GM12878 (cell line): ENCODE measurements at regions not wholly inside any gene's neighbourhood (a gene's known extent, or its start where the extent isn't known, plus 50 kb on each side); places are given as distances from the start of the nearest gene placed in this dataset.

Experiments
- ATAC-seq: fragments of 200-7000 bp; cut with Tn5 transposase; 3 replicates; pipeline ENCODE4 v1.9.1; 2020; ENCODE audit warnings: mild to moderate bottlenecking, moderate library complexity
- BruUV-seq: library from RNA; stranded (reverse); fragments of 400-500 nt; replicated peaks from 2 replicates; lab custom pipeline; 2021; lab: Mats Ljungman, UMichigan
- CTCF ChIA-PET: fragments of 300-600 bp; sonication (Branson Sonifier 250); formaldehyde crosslinking; extraction: SDS; loops from one replicate; lab custom pipeline; 2021; ENCODE audit warnings: inconsistent platforms; lab: Yijun Ruan, JAX
- POLR2A ChIA-PET: fragments of 350-600 bp; formaldehyde crosslinking; extraction: SDS; loops from one replicate; lab custom pipeline; 2021; ENCODE audit warnings: inconsistent platforms; lab: Charles Lee
- RAD21 ChIA-PET: fragments of 300-600 bp; sonication (Branson Sonifier 250); formaldehyde crosslinking; loops from one replicate; lab custom pipeline; 2023; ENCODE audit warnings: antibody characterized with exemption; ENCODE audit not compliant: unreplicated experiment; lab: Charles Lee
- SMC1A ChIA-PET: fragments of 300-600 bp; sonication (Branson Sonifier 250); formaldehyde crosslinking; loops from one replicate; lab custom pipeline; 2023; ENCODE audit not compliant: unreplicated experiment, uncharacterized antibody; lab: Charles Lee
- DNase-seq: peaks from one replicate; pipeline ENCODE4 v3.0.0-alpha.2; 2011; ENCODE audit warnings: low read depth, low spot score
- FAIRE-seq: peaks from 3 replicates; lab custom pipeline; 2011; peaks lifted over from hg19 to GRCh38; lab: Jason Lieb, UNC
- H2AFZ ChIP-seq: 2 replicates; pipeline ENCODE4 v1.6.0; 2011; ENCODE audit warnings: low read depth, low read length, control low read depth; ENCODE audit not compliant: control insufficient read depth
- H3K27ac ChIP-seq: 2 replicates; pipeline ENCODE4 v1.5.1; 2011; ENCODE audit warnings: control low read depth; ENCODE audit not compliant: control insufficient read depth, insufficient read depth
- H3K27me3 ChIP-seq, 2 experiments: replicated peaks in 1 of 2; 2 replicates each; pipeline versions ENCODE4 v1.6.0 to v1.6.1; 2011; ENCODE audit warnings: low read length in 1 of 2; ENCODE audit not compliant: control insufficient read depth in 2 of 2, insufficient read depth in 2 of 2
- H3K36me3 ChIP-seq, 2 experiments: 2 replicates each; pipeline ENCODE4 v1.5.1; 2011; ENCODE audit warnings: low read length in 1 of 2; ENCODE audit not compliant: control insufficient read depth in 2 of 2, insufficient read depth in 2 of 2
- H3K4me1 ChIP-seq: 2 replicates; pipeline ENCODE4 v1.6.1; 2011; ENCODE audit warnings: mild to moderate bottlenecking, low read length, moderate library complexity, mixed read lengths; ENCODE audit not compliant: control insufficient read depth, insufficient read depth
- H3K4me2 ChIP-seq: 2 replicates; pipeline ENCODE4 v1.6.0; 2011; ENCODE audit warnings: control low read depth; ENCODE audit not compliant: control insufficient read depth, insufficient read depth
- H3K4me3 ChIP-seq: fragments of 200-600 bp; sonication (generic); 2 replicates; pipeline ENCODE4 v1.5.1; 2016
- H3K79me2 ChIP-seq: 2 replicates; pipeline ENCODE4 v1.6.0; 2011; ENCODE audit warnings: low read length; ENCODE audit not compliant: control insufficient read depth, insufficient read depth
- H3K9ac ChIP-seq: 2 replicates; pipeline ENCODE4 v1.8.0; 2011; ENCODE audit warnings: low read length, control low read depth, mixed read lengths; ENCODE audit not compliant: control insufficient read depth, insufficient read depth
- H3K9me3 ChIP-seq: replicated peaks from 3 replicates; pipeline ENCODE4 v1.5.1; 2011; ENCODE audit warnings: mild to moderate bottlenecking, low read length; ENCODE audit not compliant: control insufficient read depth, insufficient read depth
- H4K20me1 ChIP-seq: 2 replicates; pipeline ENCODE4 v1.6.0; 2011; ENCODE audit not compliant: control insufficient read depth, insufficient read depth
- GABPA ChIP-seq: IDR thresholded peaks from 2 replicates; pipeline ENCODE4 v1.6.1; 2014; ENCODE audit warnings: antibody characterized with exemption, low read depth, mild to moderate bottlenecking, inconsistent platforms
- HCFC1 ChIP-seq: fragments of 150-350 bp; IDR thresholded peaks from 2 replicates; pipeline ENCODE4 v1.6.1; 2014; ENCODE audit warnings: low read length
- HDGF ChIP-seq: fragments of 450-650 bp; IDR thresholded peaks from 2 replicates; pipeline ENCODE4 v1.6.1; 2016; ENCODE audit warnings: antibody characterized with exemption
- MAX ChIP-seq: IDR thresholded peaks from 2 replicates; pipeline ENCODE4 v1.6.1; 2012; ENCODE audit warnings: low read depth, low read length, improper control_type of control experiment
- PAX8 ChIP-seq: fragments of 450-650 bp; IDR thresholded peaks from 2 replicates; pipeline ENCODE4 v1.6.1; 2017; ENCODE audit warnings: mild to moderate bottlenecking, moderate library complexity
- TCF7 ChIP-seq: IDR thresholded peaks from 2 replicates; pipeline ENCODE4 v1.6.1; 2014; ENCODE audit warnings: antibody characterized with exemption, borderline replicate concordance
- USF2 ChIP-seq: IDR thresholded peaks from 2 replicates; pipeline ENCODE4 v1.6.1; 2011; ENCODE audit warnings: low read depth, low read length, improper control_type of control experiment, borderline replicate concordance
- ZNF687 ChIP-seq: fragments of 450-650 bp; IDR thresholded peaks from 2 replicates; pipeline ENCODE4 v1.6.1; 2017; ENCODE audit warnings: mild to moderate bottlenecking, moderate library complexity
- WGBS: methylation state at CpG from one replicate; pipeline ENCODE4 v1.1.6; 2016; ENCODE audit warnings: low lambda C conversion rate; ENCODE audit not compliant: insufficient replicate concordance, insufficient coverage; ENCODE audit errors: missing lambda C conversion rate; 5-methylcytosine and 5-hydroxymethylcytosine counted together
- in situ Hi-C: fragments of 300-500 bp; cut with MboI; formaldehyde crosslinking; loops from 9 replicates; pipeline ENCODE4 v1.14.3; 2018; ENCODE audit warnings: mixed read lengths
- intact Hi-C: fragments of 100-400 bp; cut with micrococcal nuclease; formaldehyde crosslinking; loops from one replicate; pipeline ENCODE4 v1.14.2; 2022; ENCODE audit not compliant: unreplicated experiment

- BruUV-seq = no TSS peak
- ATAC-seq = no peak
- no peak overlapping the region for H3K4me2 ChIP-seq
- no peak overlapping the region for H3K4me3 ChIP-seq
- no peak overlapping the region for H2AFZ ChIP-seq
- in situ Hi-C loops (no loop called here), intact Hi-C loops (no loop called here)
- DNase-seq = no peak
- RAD21 ChIA-PET = no interaction called here
- SMC1A ChIA-PET = no interaction called here
- FAIRE-seq = no peak
- H3K9me3 ChIP-seq = no peaks in the 10 kb centered on the region; the same call in 2 of the 3 replicates
- CTCF ChIA-PET = no interaction called here
- no peak overlapping the region for H3K9ac ChIP-seq
- no peak for TF ChIP-seq GABPA
- no peak for TF ChIP-seq USF2
- no peak for TF ChIP-seq HDGF
- no peak for TF ChIP-seq HCFC1
- no peak for TF ChIP-seq ZNF687
- TF ChIP-seq PAX8 = no peak
- TF ChIP-seq TCF7 = no peak
- no peak for TF ChIP-seq MAX
- H3K27me3 ChIP-seq = no peaks in the 10 kb centered on the region
- no peaks in the 10 kb centered on the region for H3K79me2 ChIP-seq
- WGBS = 54% methylated on average over 4 of the region's 4 CpGs
- H3K36me3 ChIP-seq = no peaks in the 10 kb centered on the region
- no peaks in the 10 kb centered on the region for H4K20me1 ChIP-seq
- no peak overlapping the region for H3K27ac ChIP-seq
- H3K4me1 ChIP-seq = peaks cover 2% of the 10 kb centered on the region; the same call in 1 of the 2 replicates
- POLR2A ChIA-PET = no interaction called here
Measured at GRCh38 chr4:114420069-114420468, 178.5 kb upstream of the UGT8 start.
